HL-60 (cell line): ENCODE measurements at regions not wholly inside any gene's neighbourhood (a gene's known extent, or its start where the extent isn't known, plus 50 kb on each side); places are given as distances from the start of the nearest gene placed in this dataset.

Experiments
- DNase-seq, 2 experiments: peaks; one replicate each; pipeline ENCODE4 v3.0.0-alpha.2; 2010 to 2020; ENCODE audit warnings: low read depth in 1 of 2, low spot score in 1 of 2
- H3K27ac ChIP-seq: fragments of 250-450 bp; sonication (Bioruptor Pico); replicated peaks from 2 replicates; pipeline ENCODE4 v1.5.1; 2020; ENCODE audit warnings: mild to moderate bottlenecking, moderate library complexity
- H3K27me3 ChIP-seq: fragments of 250-450 bp; sonication (Bioruptor Pico); 2 replicates; pipeline ENCODE4 v1.5.1; 2021; ENCODE audit warnings: mild to moderate bottlenecking, moderate library complexity; ENCODE audit not compliant: insufficient read depth, poor library complexity, severe bottlenecking
- H3K4me3 ChIP-seq: replicated peaks from 2 replicates; pipeline ENCODE4 v1.5.1; 2011; ENCODE audit warnings: mild to moderate bottlenecking, control low read depth, low read length; ENCODE audit not compliant: insufficient read depth
- GABPA ChIP-seq: IDR thresholded peaks from 2 replicates; pipeline ENCODE4 v1.6.1; 2012; ENCODE audit warnings: low read depth
- POLR2AphosphoS5 ChIP-seq: IDR thresholded peaks from 2 replicates; pipeline ENCODE4 v1.6.1; 2012; ENCODE audit warnings: low read depth
- SPI1 ChIP-seq: IDR thresholded peaks from 2 replicates; pipeline ENCODE4 v1.6.1; 2012; ENCODE audit warnings: low read depth, mild to moderate bottlenecking, borderline replicate concordance
- TF ChIP-seq, protein P1 (sequence below): IDR thresholded peaks from 2 replicates; pipeline ENCODE4 v1.6.1; 2012; ENCODE audit warnings: low read depth; ENCODE audit not compliant: insufficient replicate concordance
- TF ChIP-seq, protein P2 (sequence below): IDR thresholded peaks from one replicate; pipeline ENCODE4 v1.5.1; 2011; ENCODE audit warnings: low read length, control low read depth, inconsistent platforms; ENCODE audit not compliant: insufficient read depth

DNA sequence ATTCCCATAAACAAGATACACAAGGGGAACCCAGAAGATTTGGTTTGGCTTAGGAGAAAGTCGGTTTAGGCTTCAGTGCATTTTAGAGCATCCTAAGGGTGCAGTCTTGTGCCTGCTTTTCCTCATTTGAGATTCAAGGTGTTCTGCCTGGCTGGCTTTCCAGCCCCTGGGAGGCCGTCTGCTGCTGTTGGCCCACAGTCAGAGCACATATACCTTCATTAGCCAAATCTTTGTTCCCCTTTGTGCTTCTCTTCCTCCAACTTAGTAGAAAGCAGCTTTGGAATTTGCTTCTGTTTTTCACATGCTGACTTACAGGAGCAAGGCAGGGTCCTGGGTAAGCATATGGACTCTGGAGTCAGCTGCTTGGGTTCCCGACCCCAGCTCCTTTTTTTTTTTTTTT lies 477.1 kb upstream of the TCF4 start:
- no peak for DNase-seq
- TF ChIP-seq, protein P1, sequence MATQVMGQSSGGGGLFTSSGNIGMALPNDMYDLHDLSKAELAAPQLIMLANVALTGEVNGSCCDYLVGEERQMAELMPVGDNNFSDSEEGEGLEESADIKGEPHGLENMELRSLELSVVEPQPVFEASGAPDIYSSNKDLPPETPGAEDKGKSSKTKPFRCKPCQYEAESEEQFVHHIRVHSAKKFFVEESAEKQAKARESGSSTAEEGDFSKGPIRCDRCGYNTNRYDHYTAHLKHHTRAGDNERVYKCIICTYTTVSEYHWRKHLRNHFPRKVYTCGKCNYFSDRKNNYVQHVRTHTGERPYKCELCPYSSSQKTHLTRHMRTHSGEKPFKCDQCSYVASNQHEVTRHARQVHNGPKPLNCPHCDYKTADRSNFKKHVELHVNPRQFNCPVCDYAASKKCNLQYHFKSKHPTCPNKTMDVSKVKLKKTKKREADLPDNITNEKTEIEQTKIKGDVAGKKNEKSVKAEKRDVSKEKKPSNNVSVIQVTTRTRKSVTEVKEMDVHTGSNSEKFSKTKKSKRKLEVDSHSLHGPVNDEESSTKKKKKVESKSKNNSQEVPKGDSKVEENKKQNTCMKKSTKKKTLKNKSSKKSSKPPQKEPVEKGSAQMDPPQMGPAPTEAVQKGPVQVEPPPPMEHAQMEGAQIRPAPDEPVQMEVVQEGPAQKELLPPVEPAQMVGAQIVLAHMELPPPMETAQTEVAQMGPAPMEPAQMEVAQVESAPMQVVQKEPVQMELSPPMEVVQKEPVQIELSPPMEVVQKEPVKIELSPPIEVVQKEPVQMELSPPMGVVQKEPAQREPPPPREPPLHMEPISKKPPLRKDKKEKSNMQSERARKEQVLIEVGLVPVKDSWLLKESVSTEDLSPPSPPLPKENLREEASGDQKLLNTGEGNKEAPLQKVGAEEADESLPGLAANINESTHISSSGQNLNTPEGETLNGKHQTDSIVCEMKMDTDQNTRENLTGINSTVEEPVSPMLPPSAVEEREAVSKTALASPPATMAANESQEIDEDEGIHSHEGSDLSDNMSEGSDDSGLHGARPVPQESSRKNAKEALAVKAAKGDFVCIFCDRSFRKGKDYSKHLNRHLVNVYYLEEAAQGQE, result no peak
- no peak for TF ChIP-seq SPI1
- TF ChIP-seq, protein P2, sequence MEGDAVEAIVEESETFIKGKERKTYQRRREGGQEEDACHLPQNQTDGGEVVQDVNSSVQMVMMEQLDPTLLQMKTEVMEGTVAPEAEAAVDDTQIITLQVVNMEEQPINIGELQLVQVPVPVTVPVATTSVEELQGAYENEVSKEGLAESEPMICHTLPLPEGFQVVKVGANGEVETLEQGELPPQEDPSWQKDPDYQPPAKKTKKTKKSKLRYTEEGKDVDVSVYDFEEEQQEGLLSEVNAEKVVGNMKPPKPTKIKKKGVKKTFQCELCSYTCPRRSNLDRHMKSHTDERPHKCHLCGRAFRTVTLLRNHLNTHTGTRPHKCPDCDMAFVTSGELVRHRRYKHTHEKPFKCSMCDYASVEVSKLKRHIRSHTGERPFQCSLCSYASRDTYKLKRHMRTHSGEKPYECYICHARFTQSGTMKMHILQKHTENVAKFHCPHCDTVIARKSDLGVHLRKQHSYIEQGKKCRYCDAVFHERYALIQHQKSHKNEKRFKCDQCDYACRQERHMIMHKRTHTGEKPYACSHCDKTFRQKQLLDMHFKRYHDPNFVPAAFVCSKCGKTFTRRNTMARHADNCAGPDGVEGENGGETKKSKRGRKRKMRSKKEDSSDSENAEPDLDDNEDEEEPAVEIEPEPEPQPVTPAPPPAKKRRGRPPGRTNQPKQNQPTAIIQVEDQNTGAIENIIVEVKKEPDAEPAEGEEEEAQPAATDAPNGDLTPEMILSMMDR, result no peak
- TF ChIP-seq GABPA, result no peak
- no peak for TF ChIP-seq POLR2AphosphoS5
- Histone ChIP-seq H3K27ac (no peak overlapping the region), H3K27me3 (no peaks in the 10 kb centered on the region), H3K4me3 (no peak overlapping the region)

DNA sequence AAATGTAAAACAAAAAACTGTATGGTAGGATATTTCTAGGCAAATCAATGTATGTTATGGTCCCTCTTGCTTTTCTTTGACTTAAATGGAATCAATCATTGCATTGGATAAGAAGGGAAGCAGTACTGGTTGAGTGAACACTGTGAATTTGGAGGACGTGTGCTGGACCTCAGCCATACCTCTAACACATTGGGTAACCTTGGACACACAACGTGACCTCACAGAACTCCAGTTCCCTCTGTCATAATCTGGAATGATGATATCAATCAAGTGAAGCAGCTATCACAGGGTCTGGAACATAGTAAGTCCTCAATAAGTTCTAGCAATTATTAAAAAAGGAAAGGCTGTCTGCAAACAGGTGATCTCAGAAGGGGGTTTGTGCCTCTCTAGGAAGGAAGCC lies 474.9 kb upstream of the TCF4 start:
- peaks cover 3% of the 10 kb centered on the region for H3K27me3 ChIP-seq
- TF ChIP-seq, protein P2, result no peak
- TF ChIP-seq GABPA, result no peak
- no peak for TF ChIP-seq SPI1
- TF ChIP-seq POLR2AphosphoS5, result no peak
- TF ChIP-seq, protein P1, result no peak
- no peak overlapping the region for H3K27ac ChIP-seq
- H3K4me3 ChIP-seq, result no peak overlapping the region
- no peak for DNase-seq

DNA sequence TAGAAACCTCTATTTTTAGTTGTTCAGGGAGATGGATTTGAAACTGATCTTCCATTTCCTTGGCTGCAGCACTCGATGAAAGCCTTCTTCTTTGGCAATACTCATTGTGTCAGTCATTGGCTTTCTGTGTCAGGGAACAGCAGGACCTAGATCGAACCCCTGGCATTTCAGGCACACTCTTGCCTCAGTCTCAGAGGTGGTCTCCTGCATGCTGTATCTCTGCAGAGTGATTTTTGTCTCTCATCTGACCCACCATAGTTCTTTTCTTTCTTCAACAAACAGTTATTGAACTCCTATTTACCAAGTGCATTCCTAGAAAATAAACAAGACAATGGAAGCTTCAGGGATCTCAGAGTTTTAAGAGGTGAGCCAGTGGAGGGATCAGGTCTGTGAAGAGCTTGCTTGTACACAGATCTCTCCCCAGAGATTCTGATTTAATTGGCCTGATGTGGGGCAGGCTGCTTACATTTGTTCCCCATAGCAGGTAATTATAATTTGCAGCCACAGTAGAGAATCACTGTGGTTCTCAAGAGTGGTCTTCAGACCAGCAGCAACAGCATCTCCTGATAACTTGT lies 473.1 kb upstream of the TCF4 start:
- TF ChIP-seq, protein P1, result no peak
- no peak for TF ChIP-seq SPI1
- TF ChIP-seq, protein P2, result no peak
- TF ChIP-seq POLR2AphosphoS5, result no peak
- no peak for TF ChIP-seq GABPA
- Histone ChIP-seq H3K27me3 (peaks cover 3% of the 10 kb centered on the region), H3K27ac (no peak overlapping the region), H3K4me3 (no peak overlapping the region)
- DNase-seq, result no peak
